Neural cell (in vitro differentiated cells): ENCODE measurements at regions not wholly inside any gene's neighbourhood (a gene's known extent, or its start where the extent isn't known, plus 50 kb on each side); places are given as distances from the start of the nearest gene placed in this dataset.

ENCODE experiments used
- EP300 ChIP-seq: fragments of 450-650 bp; conservative IDR thresholded peaks from 2 replicates; pipeline ENCODE4 v1.6.1; 2014; ENCODE audit warnings: antibody characterized with exemption, mild to moderate bottlenecking, moderate library complexity; ENCODE audit not compliant: poor library complexity, severe bottlenecking
- EZH2 ChIP-seq: fragments of 200-600, 300-800 bp; shearing (Covaris generic), sonication (generic); IDR thresholded peaks from 2 replicates; pipeline ENCODE4 v1.6.1; 2014; ENCODE audit warnings: antibody characterized with exemption, low read length, borderline replicate concordance, mild to moderate bottlenecking; ENCODE audit not compliant: insufficient read depth, poor library complexity, severe bottlenecking
- MXI1 ChIP-seq: fragments of 450-650 bp; conservative IDR thresholded peaks from 2 replicates; pipeline ENCODE4 v1.6.1; 2014; ENCODE audit warnings: antibody characterized with exemption, mild to moderate bottlenecking; ENCODE audit not compliant: poor library complexity, severe bottlenecking
- POLR2AphosphoS5 ChIP-seq: IDR thresholded peaks from 2 replicates; pipeline ENCODE4 v1.6.1; 2012
- RAD21 ChIP-seq: fragments of 450-650 bp; conservative IDR thresholded peaks from 2 replicates; pipeline ENCODE4 v1.6.1; 2014; ENCODE audit warnings: antibody characterized with exemption, mild to moderate bottlenecking, moderate library complexity
- TF ChIP-seq, protein P1 (sequence below): fragments of 450-650 bp; IDR thresholded peaks from 2 replicates; pipeline ENCODE4 v1.5.1; 2014; ENCODE audit warnings: antibody characterized with exemption, mild to moderate bottlenecking, moderate library complexity; ENCODE audit not compliant: poor library complexity, severe bottlenecking

DNA sequence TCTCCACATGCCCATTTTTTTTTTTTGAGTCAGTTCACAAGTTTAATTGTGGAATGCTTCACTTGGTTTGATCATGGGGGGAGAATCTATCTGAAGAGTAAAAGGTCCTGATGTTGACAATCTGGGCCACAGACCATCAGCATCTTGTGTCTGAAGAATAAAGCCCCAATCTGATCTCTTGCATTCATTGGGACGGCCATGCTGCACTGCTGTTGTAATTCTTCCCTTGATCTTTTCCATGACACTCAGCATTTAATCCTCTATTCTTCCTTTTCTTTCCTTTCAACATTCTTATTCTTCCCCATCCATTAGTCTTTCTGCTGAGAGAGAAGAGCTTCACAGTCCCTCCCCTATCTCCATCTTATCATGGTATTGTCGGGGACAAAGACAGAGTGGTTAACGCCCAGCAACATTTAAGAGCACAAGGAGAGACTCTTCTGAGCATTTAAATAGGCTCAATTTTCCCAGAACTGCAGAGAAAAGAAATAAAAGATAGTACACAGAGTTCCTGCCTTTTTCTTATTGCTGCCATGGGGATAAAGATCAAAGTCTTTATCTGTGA lies 1157.3 kb downstream of the SORCS3 start:
- TF ChIP-seq, protein P1, sequence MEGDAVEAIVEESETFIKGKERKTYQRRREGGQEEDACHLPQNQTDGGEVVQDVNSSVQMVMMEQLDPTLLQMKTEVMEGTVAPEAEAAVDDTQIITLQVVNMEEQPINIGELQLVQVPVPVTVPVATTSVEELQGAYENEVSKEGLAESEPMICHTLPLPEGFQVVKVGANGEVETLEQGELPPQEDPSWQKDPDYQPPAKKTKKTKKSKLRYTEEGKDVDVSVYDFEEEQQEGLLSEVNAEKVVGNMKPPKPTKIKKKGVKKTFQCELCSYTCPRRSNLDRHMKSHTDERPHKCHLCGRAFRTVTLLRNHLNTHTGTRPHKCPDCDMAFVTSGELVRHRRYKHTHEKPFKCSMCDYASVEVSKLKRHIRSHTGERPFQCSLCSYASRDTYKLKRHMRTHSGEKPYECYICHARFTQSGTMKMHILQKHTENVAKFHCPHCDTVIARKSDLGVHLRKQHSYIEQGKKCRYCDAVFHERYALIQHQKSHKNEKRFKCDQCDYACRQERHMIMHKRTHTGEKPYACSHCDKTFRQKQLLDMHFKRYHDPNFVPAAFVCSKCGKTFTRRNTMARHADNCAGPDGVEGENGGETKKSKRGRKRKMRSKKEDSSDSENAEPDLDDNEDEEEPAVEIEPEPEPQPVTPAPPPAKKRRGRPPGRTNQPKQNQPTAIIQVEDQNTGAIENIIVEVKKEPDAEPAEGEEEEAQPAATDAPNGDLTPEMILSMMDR = no peak
- TF ChIP-seq EP300 (no peak), EZH2 (no peak), RAD21 (no peak), POLR2AphosphoS5 (no peak), MXI1 (no peak)
